ENCODE measurements at regions not wholly inside any gene's neighbourhood (a gene's known extent, or its start where the extent isn't known, plus 50 kb on each side); places are given as distances from the start of the nearest gene placed in this dataset.

GRCh38 chr2:10216677-10217488, 85.8 kb upstream of the HPCAL1 start:
- H3K27ac ChIP-seq: no peak overlapping the region
- no peak for DNase-seq (ENCODE audit: low spot score)
- no peak for TF ChIP-seq CTCF (conservative IDR thresholded peaks at IDR 0.05; ENCODE audit: low read depth)
- ChIA-PET POLR2A (ENCODE audit: low non-redundant PET) (interaction anchor here (0.5 to 0.6 kb wide), 2 partner anchors 8 to 11 kb away, joined by 4 read pairs; no protein-coding TSS in a partner anchor), CTCF (no interaction called here)

GRCh38 chr2:10217489-10218435, 84.9 kb upstream of the HPCAL1 start:
- no peak for TF ChIP-seq CTCF (conservative IDR thresholded peaks at IDR 0.05; ENCODE audit: low read depth)
- CTCF ChIA-PET: interaction anchor here (0.7 kb wide), 1 partner anchor 192 kb away, joined by 3 read pairs; no protein-coding TSS in a partner anchor
- H3K27ac ChIP-seq: no peak overlapping the region
- DNase-seq (ENCODE audit: low spot score): no peak
- POLR2A ChIA-PET (ENCODE audit: low non-redundant PET): interaction anchor here (0.6 kb wide), 1 partner anchor 8 kb away, joined by 4 read pairs; no protein-coding TSS in a partner anchor

GRCh38 chr2:10220045-10220901, 82.4 kb upstream of the HPCAL1 start:
- TF ChIP-seq CTCF (conservative IDR thresholded peaks at IDR 0.05; ENCODE audit: low read depth): no peak
- no peak overlapping the region for H3K27ac ChIP-seq
- ChIA-PET CTCF (interaction anchor here (0.6 kb wide), 2 partner anchors 12 to 380 kb away, joined by 3 to 4 read pairs; no protein-coding TSS in a partner anchor), POLR2A (ENCODE audit: low non-redundant PET) (no interaction called here)
- DNase-seq (ENCODE audit: low spot score): no peak

GRCh38 chr2:10220902-10221391, 81.8 kb upstream of the HPCAL1 start:
- ChIA-PET CTCF (interaction anchor here (0.6 kb wide), 1 partner anchor 379 kb away, joined by 3 read pairs; no protein-coding TSS in a partner anchor), POLR2A (ENCODE audit: low non-redundant PET) (no interaction called here)
- H3K27ac ChIP-seq: no peak overlapping the region
- TF ChIP-seq CTCF (conservative IDR thresholded peaks at IDR 0.05; ENCODE audit: low read depth): no peak
- no peak for DNase-seq (ENCODE audit: low spot score)

- TF ChIP-seq CTCF (conservative IDR thresholded peaks at IDR 0.05; ENCODE audit: low read depth): no peak
- H3K27ac ChIP-seq: no peak overlapping the region
- DNase-seq (ENCODE audit: low spot score): no peak
- CTCF ChIA-PET: interaction anchor here (0.6 kb wide), 1 partner anchor 18 kb away, joined by 4 read pairs; no protein-coding TSS in a partner anchor
- POLR2A ChIA-PET (ENCODE audit: low non-redundant PET): no interaction called here
Measured at GRCh38 chr2:10221443-10221842, 81.3 kb upstream of the HPCAL1 start.
